K562 (cell line): ENCODE measurements at regions not wholly inside any gene's neighbourhood (a gene's known extent, or its start where the extent isn't known, plus 50 kb on each side); places are given as distances from the start of the nearest gene placed in this dataset.

Experiments
- CBX5 ChIP-seq: IDR thresholded peaks from 2 replicates; pipeline ENCODE4 v1.6.1; 2014; ENCODE audit warnings: low read depth, borderline replicate concordance
- EP400 ChIP-seq: fragments of 450-650 bp; IDR thresholded peaks from 2 replicates; pipeline ENCODE4 v1.6.1; 2017; ENCODE audit warnings: antibody characterized with exemption, mild to moderate bottlenecking, moderate library complexity
- FOSL1 ChIP-seq: fragments of 200-800 bp; sonication (Bioruptor generic); conservative IDR thresholded peaks from 2 replicates; pipeline ENCODE4 v1.6.1; 2016; ENCODE audit warnings: missing genetic modification characterization, missing compliant biosample characterization
- FOXM1 ChIP-seq, 2 experiments: fragments of 450-650 bp in 1 of 2; sonication (generic) in 1 of 2; formaldehyde crosslinking in 1 of 2; IDR thresholded peaks; 2 replicates each; pipeline versions ENCODE4 v1.6.1 to v1.9.0; 2017 to 2022; ENCODE audit warnings: low read depth in 2 of 2, mild to moderate bottlenecking in 2 of 2, missing genetic modification reagents in 1 of 2, moderate library complexity in 1 of 2
- GABPA ChIP-seq: fragments of 200-800 bp; sonication (Bioruptor generic); conservative IDR thresholded peaks from 2 replicates; pipeline ENCODE4 v1.6.1; 2016; ENCODE audit warnings: low read depth, missing genetic modification characterization, missing compliant biosample characterization
- GABPB1 ChIP-seq: sonication (generic); formaldehyde crosslinking; IDR thresholded peaks from 2 replicates; pipeline ENCODE4 v1.8.0; 2022; ENCODE audit warnings: mild to moderate bottlenecking, missing genetic modification reagents
- HDAC6 ChIP-seq: IDR thresholded peaks from 2 replicates; pipeline ENCODE4 v1.6.1; 2012; ENCODE audit warnings: low read depth, mild to moderate bottlenecking, control low read depth, inconsistent platforms, low read length, moderate library complexity
- HSF4 ChIP-seq: fragments of 250-450 bp; sonication (Bioruptor Pico); IDR thresholded peaks from 2 replicates; pipeline ENCODE4 v2.1.2; 2022; ENCODE audit warnings: mild to moderate bottlenecking, moderate library complexity, borderline replicate concordance
- KLF6 ChIP-seq: fragments of 250-450 bp; sonication (Bioruptor Pico); IDR thresholded peaks from 2 replicates; pipeline ENCODE4 v1.4.0; 2020; ENCODE audit warnings: mild to moderate bottlenecking, moderate library complexity, borderline replicate concordance
- L3MBTL2 ChIP-seq: fragments of 450-650 bp; IDR thresholded peaks from 2 replicates; pipeline ENCODE4 v1.6.1; 2016; ENCODE audit warnings: mild to moderate bottlenecking, moderate library complexity
- PRMT5 ChIP-seq: sonication (generic); formaldehyde crosslinking; IDR thresholded peaks from 2 replicates; pipeline ENCODE4 v1.5.0; 2020; ENCODE audit warnings: missing genetic modification reagents
- SPI1 ChIP-seq: IDR thresholded peaks from 2 replicates; pipeline ENCODE4 v1.6.1; 2011; ENCODE audit warnings: low read depth, low read length, control low read depth, borderline replicate concordance
- TEAD1 ChIP-seq, 2 experiments: fragments of 450-650 bp in 1 of 2; sonication (generic) in 1 of 2; formaldehyde crosslinking; IDR thresholded peaks; 2 replicates each; pipeline versions ENCODE4 v1.4.0 to v1.8.0; 2020 to 2022; ENCODE audit warnings: mild to moderate bottlenecking in 2 of 2, missing genetic modification reagents in 1 of 2
- TEAD2 ChIP-seq: fragments of 450-650 bp; IDR thresholded peaks from 2 replicates; pipeline ENCODE4 v1.6.1; 2016; ENCODE audit warnings: missing genetic modification characterization, control low read depth, missing compliant biosample characterization
- TRIM24 ChIP-seq, 2 experiments: fragments of 450-650 bp; IDR thresholded peaks; 2 replicates each; pipeline ENCODE4 v1.6.1; 2016
- ZFX ChIP-seq: sonication (generic); formaldehyde crosslinking; IDR thresholded peaks from 2 replicates; pipeline ENCODE4 v1.8.0; 2022; ENCODE audit warnings: mild to moderate bottlenecking, missing genetic modification reagents, moderate library complexity
- ZNF253 ChIP-seq: fragments of 250-450 bp; sonication (Bioruptor Pico); conservative IDR thresholded peaks from 2 replicates; pipeline ENCODE4 v1.6.1; 2021; ENCODE audit warnings: mild to moderate bottlenecking
- ZNF445 ChIP-seq: fragments of 250-450 bp; sonication (Bioruptor Pico); IDR thresholded peaks from 2 replicates; pipeline ENCODE4 v1.4.0; 2020; ENCODE audit warnings: low read depth, mild to moderate bottlenecking, moderate library complexity
- TF ChIP-seq, protein P1 (sequence below), 2 experiments: fragments of 450-650 bp in 1 of 2; sonication (generic) in 1 of 2; formaldehyde crosslinking in 1 of 2; IDR thresholded peaks; 2 replicates each; pipeline versions ENCODE4 v1.7.1 to v1.9.0; 2016 to 2022; ENCODE audit warnings: inconsistent platforms in 1 of 2, mild to moderate bottlenecking in 1 of 2, missing genetic modification reagents in 1 of 2
- TF ChIP-seq, protein P2 (sequence below): fragments of 250-450 bp; sonication (Bioruptor Pico); IDR thresholded peaks from 2 replicates; pipeline ENCODE4 v1.8.0; 2022; ENCODE audit warnings: moderate library complexity, mild to moderate bottlenecking, inconsistent platforms

DNA sequence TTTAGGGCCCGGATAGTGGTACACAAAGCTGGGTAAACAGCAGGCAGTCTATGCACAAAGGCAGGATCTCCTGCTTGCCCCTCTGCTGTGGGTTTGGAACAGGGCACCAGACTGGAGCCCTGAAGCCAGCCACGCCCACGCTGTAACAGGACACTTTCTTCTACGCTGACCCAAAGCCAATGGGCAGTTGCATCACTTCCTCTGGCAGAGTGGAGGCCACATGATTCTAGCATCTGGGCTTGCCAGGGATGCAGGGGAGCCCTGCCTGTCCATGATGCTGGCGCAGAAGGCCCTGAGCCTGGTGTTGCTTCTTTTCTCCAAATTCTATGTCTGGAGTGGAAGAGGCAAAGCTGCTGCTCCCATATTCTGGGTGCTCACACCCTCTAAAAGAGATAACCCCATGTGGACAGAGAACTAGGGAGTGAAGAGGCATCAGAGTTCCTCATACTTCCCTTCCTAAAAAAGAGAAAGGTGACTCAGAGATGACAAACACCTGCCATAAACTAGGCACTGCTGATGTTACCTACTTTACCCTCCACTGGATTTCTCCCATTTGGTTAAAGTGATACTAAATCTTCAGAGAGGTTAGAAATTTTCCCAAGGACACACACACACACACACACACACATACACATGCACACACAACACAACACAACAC, 260.3 kb upstream of the KLF4 start (continued):
- TF ChIP-seq, protein P1, sequence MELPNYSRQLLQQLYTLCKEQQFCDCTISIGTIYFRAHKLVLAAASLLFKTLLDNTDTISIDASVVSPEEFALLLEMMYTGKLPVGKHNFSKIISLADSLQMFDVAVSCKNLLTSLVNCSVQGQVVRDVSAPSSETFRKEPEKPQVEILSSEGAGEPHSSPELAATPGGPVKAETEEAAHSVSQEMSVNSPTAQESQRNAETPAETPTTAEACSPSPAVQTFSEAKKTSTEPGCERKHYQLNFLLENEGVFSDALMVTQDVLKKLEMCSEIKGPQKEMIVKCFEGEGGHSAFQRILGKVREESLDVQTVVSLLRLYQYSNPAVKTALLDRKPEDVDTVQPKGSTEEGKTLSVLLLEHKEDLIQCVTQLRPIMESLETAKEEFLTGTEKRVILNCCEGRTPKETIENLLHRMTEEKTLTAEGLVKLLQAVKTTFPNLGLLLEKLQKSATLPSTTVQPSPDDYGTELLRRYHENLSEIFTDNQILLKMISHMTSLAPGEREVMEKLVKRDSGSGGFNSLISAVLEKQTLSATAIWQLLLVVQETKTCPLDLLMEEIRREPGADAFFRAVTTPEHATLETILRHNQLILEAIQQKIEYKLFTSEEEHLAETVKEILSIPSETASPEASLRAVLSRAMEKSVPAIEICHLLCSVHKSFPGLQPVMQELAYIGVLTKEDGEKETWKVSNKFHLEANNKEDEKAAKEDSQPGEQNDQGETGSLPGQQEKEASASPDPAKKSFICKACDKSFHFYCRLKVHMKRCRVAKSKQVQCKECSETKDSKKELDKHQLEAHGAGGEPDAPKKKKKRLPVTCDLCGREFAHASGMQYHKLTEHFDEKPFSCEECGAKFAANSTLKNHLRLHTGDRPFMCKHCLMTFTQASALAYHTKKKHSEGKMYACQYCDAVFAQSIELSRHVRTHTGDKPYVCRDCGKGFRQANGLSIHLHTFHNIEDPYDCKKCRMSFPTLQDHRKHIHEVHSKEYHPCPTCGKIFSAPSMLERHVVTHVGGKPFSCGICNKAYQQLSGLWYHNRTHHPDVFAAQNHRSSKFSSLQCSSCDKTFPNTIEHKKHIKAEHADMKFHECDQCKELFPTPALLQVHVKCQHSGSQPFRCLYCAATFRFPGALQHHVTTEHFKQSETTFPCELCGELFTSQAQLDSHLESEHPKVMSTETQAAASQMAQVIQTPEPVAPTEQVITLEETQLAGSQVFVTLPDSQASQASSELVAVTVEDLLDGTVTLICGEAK (IDR thresholded peaks at IDR 0.05), result peak; percentile 56
- TF ChIP-seq, protein P1 (CRISPR knock-in tag; IDR thresholded peaks at IDR 0.05), result no peak
- TF ChIP-seq FOSL1 (tag) (peak; percentile 5; the same call in 1 of the 2 replicates), ZNF253 (no peak), TRIM24 (IDR thresholded peaks at IDR 0.05) (peak; percentile 68; a peak in 2 of 4 replicates), HDAC6 (no peak), KLF6 (no peak), TEAD2 (tag) (no peak), EP400 (peak; percentile 93), GABPB1 (peak; percentile 83; the same call in 1 of the 2 replicates), L3MBTL2 (peak; percentile 78), HSF4 (no peak; the same call in 1 of the 2 replicates), ZNF445 (no peak), ZFX (CRISPR knock-in tag) (no peak), TEAD1 (CRISPR knock-in tag; IDR thresholded peaks at IDR 0.05) (no peak), CBX5 (no peak), SPI1 (no peak), FOXM1 (IDR thresholded peaks at IDR 0.05; ENCODE audit: low read depth) (no peak), FOXM1 (CRISPR knock-in tag; IDR thresholded peaks at IDR 0.05; ENCODE audit: low read depth) (no peak), PRMT5 (CRISPR knock-in tag) (no peak), GABPA (tag) (peak; percentile 79)
- TF ChIP-seq, protein P2, sequence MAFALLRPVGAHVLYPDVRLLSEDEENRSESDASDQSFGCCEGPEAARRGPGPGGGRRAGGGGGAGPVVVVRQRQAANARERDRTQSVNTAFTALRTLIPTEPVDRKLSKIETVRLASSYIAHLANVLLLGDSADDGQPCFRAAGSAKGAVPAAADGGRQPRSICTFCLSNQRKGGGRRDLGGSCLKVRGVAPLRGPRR, result no peak
